ENCODE measurements at regions not wholly inside any gene's neighbourhood (a gene's known extent, or its start where the extent isn't known, plus 50 kb on each side); places are given as distances from the start of the nearest gene placed in this dataset.

DNA sequence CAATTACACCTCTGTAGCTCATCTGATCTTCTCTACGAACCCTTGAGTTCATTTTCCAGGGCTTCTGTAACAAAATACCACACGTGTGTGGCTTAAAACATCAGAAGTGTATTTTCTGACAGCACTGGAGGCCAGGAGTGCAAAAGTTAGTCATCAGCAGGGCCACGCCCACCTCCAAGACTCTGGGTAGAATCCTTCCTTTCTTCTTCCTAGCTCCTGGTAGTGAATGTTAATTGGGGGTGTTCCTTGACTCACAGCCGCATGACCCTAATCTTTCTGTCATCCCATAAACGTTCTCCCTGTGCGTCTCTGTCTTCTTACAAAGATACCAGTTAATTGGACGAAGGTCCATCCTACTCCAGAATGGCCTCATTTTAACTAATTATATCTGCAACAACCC is 115.0 kb downstream of the TRIML1 start:
- TF ChIP-seq CEBPB (IDR thresholded peaks at IDR 0.05; ENCODE audit: low read depth) (no peak), EZH2phosphoT487 (IDR thresholded peaks at IDR 0.05; ENCODE audit: borderline replicate concordance) (no peak), ZFX (IDR thresholded peaks at IDR 0.05) (no peak), ELF1 (IDR thresholded peaks at IDR 0.05; ENCODE audit: borderline replicate concordance, low read depth) (no peak), SP1 (IDR thresholded peaks at IDR 0.05; ENCODE audit: low read depth) (no peak), RAD21 (IDR thresholded peaks at IDR 0.05; ENCODE audit: low read depth) (no peak), TCF7L2 (IDR thresholded peaks at IDR 0.05; ENCODE audit: borderline replicate concordance, extremely low read depth, insufficient read depth, insufficient read length) (no peak), MAX (IDR thresholded peaks at IDR 0.05) (no peak), CTCF (IDR thresholded peaks at IDR 0.05 in 2 of 3, conservative IDR thresholded peaks at IDR 0.05 in 1 of 3; ENCODE audit: borderline replicate concordance in 1 of 3, insufficient read depth in 1 of 3, low read depth in 2 of 3, low read length in 2 of 3) (no peak)
- TF ChIP-seq, protein P1, sequence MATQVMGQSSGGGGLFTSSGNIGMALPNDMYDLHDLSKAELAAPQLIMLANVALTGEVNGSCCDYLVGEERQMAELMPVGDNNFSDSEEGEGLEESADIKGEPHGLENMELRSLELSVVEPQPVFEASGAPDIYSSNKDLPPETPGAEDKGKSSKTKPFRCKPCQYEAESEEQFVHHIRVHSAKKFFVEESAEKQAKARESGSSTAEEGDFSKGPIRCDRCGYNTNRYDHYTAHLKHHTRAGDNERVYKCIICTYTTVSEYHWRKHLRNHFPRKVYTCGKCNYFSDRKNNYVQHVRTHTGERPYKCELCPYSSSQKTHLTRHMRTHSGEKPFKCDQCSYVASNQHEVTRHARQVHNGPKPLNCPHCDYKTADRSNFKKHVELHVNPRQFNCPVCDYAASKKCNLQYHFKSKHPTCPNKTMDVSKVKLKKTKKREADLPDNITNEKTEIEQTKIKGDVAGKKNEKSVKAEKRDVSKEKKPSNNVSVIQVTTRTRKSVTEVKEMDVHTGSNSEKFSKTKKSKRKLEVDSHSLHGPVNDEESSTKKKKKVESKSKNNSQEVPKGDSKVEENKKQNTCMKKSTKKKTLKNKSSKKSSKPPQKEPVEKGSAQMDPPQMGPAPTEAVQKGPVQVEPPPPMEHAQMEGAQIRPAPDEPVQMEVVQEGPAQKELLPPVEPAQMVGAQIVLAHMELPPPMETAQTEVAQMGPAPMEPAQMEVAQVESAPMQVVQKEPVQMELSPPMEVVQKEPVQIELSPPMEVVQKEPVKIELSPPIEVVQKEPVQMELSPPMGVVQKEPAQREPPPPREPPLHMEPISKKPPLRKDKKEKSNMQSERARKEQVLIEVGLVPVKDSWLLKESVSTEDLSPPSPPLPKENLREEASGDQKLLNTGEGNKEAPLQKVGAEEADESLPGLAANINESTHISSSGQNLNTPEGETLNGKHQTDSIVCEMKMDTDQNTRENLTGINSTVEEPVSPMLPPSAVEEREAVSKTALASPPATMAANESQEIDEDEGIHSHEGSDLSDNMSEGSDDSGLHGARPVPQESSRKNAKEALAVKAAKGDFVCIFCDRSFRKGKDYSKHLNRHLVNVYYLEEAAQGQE (IDR thresholded peaks at IDR 0.05; ENCODE audit: low read depth): no peak
- Histone ChIP-seq H3K9me3 (ENCODE audit: control insufficient read depth in 1 of 2, insufficient read depth in 1 of 2, low read depth in 1 of 2, low read length in 2 of 2) (no peaks in the 10 kb centered on the region), H3K4me2 (ENCODE audit: low read length) (no peak overlapping the region), H3K79me2 (ENCODE audit: insufficient read depth, low read length) (no peaks in the 10 kb centered on the region), H3K36me3 (ENCODE audit: control insufficient read depth in 1 of 2, insufficient read depth in 2 of 2, low read length in 2 of 2) (no peaks in the 10 kb centered on the region), H3K27ac (ENCODE audit: low read depth, low read length) (no peak overlapping the region), H3K9me2 (ENCODE audit: insufficient read depth) (no peaks in the 10 kb centered on the region), H3K4me1 (ENCODE audit: control insufficient read depth in 1 of 2, insufficient read depth in 2 of 2, low read length in 2 of 2) (peaks cover 0 to 7% of the 10 kb centered on the region in 2 experiments; a peak in 2 of 4 replicates), H3K4me3 (replicated peaks in 1 of 2; ENCODE audit: low read depth in 1 of 2, low read length in 2 of 2) (no peak overlapping the region), H3K9ac (ENCODE audit: low read length) (no peak overlapping the region), H4K20me1 (ENCODE audit: insufficient read depth) (no peaks in the 10 kb centered on the region), H2AFZ (ENCODE audit: low read depth, low read length, poor library complexity, severe bottlenecking) (no peak overlapping the region), H3K27me3 (ENCODE audit: insufficient read depth, low read length) (no peaks in the 10 kb centered on the region)
- RAD21 ChIA-PET (ENCODE audit: low non-redundant PET in 1 of 2, low total read pairs in 2 of 2, uncharacterized antibody in 2 of 2, unreplicated experiment in 2 of 2): no interaction called here
- no TSS peak for BruUV-seq (replicated peaks)
- ATAC-seq: no peak
- intact Hi-C loops (cut with micrococcal nuclease): no loop called here
- POLR2A ChIA-PET: no interaction called here
- no peak for DNase-seq (ENCODE audit: low read depth, low spot score)
- CTCF ChIA-PET: no interaction called here
